KMS-11 (cell line): ENCODE measurements at regions not wholly inside any gene's neighbourhood (a gene's known extent, or its start where the extent isn't known, plus 50 kb on each side); places are given as distances from the start of the nearest gene placed in this dataset.

ENCODE experiments used
- H2AFZ ChIP-seq: fragments of 200-600 bp; sonication (generic); 2 replicates; pipeline ENCODE4 v1.6.1; 2016; ENCODE audit warnings: antibody characterized with exemption, mixed run types, low read depth
- H3K27ac ChIP-seq: fragments of 200-600 bp; sonication (generic); 2 replicates; pipeline ENCODE4 v1.6.1; 2016; ENCODE audit warnings: mild to moderate bottlenecking, mixed run types
- H3K27me3 ChIP-seq: fragments of 200-600 bp; sonication (generic); 2 replicates; pipeline ENCODE4 v1.6.1; 2017; ENCODE audit warnings: mild to moderate bottlenecking, low read depth, mixed run types, moderate library complexity; ENCODE audit not compliant: insufficient read depth
- H3K36me3 ChIP-seq: fragments of 200-600 bp; sonication (generic); 2 replicates; pipeline ENCODE4 v1.6.1; 2017; ENCODE audit warnings: mild to moderate bottlenecking, mixed run types; ENCODE audit not compliant: insufficient read depth
- H3K4me1 ChIP-seq: fragments of 200-600 bp; sonication (generic); 2 replicates; pipeline ENCODE4 v1.6.1; 2016; ENCODE audit warnings: mild to moderate bottlenecking, low read depth, mixed run types; ENCODE audit not compliant: poor library complexity, severe bottlenecking
- H3K4me2 ChIP-seq: fragments of 200-600 bp; sonication (generic); 2 replicates; pipeline ENCODE4 v1.7.0; 2016; ENCODE audit warnings: mild to moderate bottlenecking, mixed run types
- H3K4me3 ChIP-seq: fragments of 200-600 bp; sonication (generic); IDR thresholded peaks from 2 replicates; pipeline ENCODE4 v1.6.1; 2017; ENCODE audit warnings: low read depth, low read length, mixed read lengths; ENCODE audit not compliant: insufficient read depth
- H3K79me2 ChIP-seq: fragments of 200-600 bp; sonication (generic); 2 replicates; pipeline ENCODE4 v1.6.1; 2016; ENCODE audit warnings: low read depth, mixed run types; ENCODE audit not compliant: insufficient read depth
- H3K9ac ChIP-seq: fragments of 200-600 bp; sonication (generic); 2 replicates; pipeline ENCODE4 v1.6.1; 2016; ENCODE audit warnings: mild to moderate bottlenecking, mixed run types
- H4K20me1 ChIP-seq: fragments of 200-600 bp; sonication (generic); 2 replicates; pipeline ENCODE4 v1.6.1; 2016; ENCODE audit warnings: mild to moderate bottlenecking, mixed run types; ENCODE audit not compliant: insufficient read depth
- TF ChIP-seq, protein P1 (sequence below): fragments of 200-600 bp; sonication (generic); conservative IDR thresholded peaks from 2 replicates; pipeline ENCODE4 v1.6.1; 2017; ENCODE audit warnings: low read depth, mild to moderate bottlenecking, antibody characterized with exemption, low read length, moderate library complexity, mixed read lengths

DNA sequence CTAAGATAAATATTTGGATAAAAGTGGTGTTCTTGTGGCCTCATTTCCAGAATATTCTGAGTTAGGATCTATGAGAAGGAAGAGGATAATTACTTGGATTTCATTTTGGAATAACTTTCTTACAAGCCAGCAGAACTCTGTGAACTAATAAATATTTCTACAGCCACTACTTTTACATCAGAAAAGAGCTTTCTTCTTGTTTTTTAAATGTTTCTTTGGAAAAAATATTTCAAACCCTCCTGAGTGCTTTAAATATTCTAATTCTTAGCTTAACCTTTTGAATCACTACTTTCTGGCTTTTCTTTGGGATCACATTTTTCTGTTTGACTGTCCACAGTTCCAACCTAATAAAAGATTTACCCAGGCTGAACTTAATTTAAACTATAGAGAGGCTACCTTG lies 279.2 kb upstream of the PHYHIPL start:
- Histone ChIP-seq H3K27ac (no peak overlapping the region), H3K4me1 (no peaks in the 10 kb centered on the region)

DNA sequence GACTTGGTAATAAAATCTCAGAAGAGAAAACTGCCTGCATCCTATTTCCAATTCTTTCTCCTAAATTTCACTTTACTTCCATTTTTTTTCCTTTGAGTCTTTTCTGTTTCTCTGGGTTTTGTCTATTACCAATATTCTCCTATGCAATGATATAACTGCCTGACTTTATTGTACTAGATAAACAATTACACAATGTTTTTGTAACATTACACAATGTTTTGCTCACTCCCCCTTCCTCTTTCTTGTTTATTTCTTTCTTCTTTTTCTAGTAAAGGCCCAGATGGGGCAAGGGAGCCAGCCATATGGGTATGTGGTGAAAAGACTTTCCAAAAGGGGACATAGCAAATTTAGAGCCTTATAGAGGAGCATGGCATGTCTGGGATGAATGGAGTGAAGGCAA lies 278.7 kb upstream of the PHYHIPL start:
- no peaks in the 10 kb centered on the region for H3K27me3 ChIP-seq
- H3K4me1 ChIP-seq = no peaks in the 10 kb centered on the region
- TF ChIP-seq, protein P1, sequence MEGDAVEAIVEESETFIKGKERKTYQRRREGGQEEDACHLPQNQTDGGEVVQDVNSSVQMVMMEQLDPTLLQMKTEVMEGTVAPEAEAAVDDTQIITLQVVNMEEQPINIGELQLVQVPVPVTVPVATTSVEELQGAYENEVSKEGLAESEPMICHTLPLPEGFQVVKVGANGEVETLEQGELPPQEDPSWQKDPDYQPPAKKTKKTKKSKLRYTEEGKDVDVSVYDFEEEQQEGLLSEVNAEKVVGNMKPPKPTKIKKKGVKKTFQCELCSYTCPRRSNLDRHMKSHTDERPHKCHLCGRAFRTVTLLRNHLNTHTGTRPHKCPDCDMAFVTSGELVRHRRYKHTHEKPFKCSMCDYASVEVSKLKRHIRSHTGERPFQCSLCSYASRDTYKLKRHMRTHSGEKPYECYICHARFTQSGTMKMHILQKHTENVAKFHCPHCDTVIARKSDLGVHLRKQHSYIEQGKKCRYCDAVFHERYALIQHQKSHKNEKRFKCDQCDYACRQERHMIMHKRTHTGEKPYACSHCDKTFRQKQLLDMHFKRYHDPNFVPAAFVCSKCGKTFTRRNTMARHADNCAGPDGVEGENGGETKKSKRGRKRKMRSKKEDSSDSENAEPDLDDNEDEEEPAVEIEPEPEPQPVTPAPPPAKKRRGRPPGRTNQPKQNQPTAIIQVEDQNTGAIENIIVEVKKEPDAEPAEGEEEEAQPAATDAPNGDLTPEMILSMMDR = no peak
- no peak overlapping the region for H3K4me2 ChIP-seq
- no peak overlapping the region for H2AFZ ChIP-seq
- H3K9ac ChIP-seq = no peak overlapping the region
- H3K4me3 ChIP-seq = no peak overlapping the region
- no peak overlapping the region for H3K27ac ChIP-seq
- H3K79me2 ChIP-seq = no peaks in the 10 kb centered on the region
- no peaks in the 10 kb centered on the region for H3K36me3 ChIP-seq
- H4K20me1 ChIP-seq = no peaks in the 10 kb centered on the region

More for the DNA sequence above, 279.2 kb upstream of the PHYHIPL start:
- Histone ChIP-seq H3K27me3 (no peaks in the 10 kb centered on the region), H2AFZ (no peak overlapping the region), H4K20me1 (no peaks in the 10 kb centered on the region), H3K9ac (no peak overlapping the region), H3K4me2 (no peak overlapping the region), H3K36me3 (no peaks in the 10 kb centered on the region), H3K79me2 (no peaks in the 10 kb centered on the region), H3K4me3 (no peak overlapping the region)
- TF ChIP-seq, protein P1 = no peak

DNA sequence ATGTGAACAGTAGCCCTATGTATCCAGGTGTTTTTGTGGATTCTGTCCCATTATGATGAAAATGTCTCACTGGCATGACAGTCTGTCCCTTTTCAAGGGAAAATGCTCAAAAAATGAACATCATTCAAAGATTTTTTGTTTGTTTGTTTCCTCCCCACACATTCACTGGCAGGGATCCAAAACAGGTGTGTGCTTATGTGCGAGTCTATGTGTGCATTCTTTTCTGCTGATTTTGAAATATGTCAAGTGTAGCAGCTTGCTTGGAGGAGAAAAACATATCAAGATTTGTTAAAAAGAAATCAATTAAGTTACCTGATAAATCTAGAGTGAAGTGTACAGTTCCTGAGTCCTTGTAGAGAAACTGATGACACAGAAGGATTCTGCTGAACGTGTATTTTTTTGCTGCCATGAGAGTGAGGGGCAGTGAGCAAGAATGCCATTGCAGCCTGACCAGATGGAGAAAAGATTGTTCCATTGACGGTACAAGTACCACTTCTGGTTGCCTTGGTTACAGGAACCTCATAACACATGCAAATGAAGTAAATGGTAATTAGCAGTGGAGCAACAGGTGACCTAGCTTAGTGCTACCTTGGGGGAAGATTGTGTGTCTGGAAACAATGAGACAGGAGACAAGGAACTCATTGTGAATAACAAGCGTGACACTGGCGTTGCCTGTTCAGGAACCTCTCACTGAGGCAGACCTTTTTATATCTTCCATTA lies 277.4 kb upstream of the PHYHIPL start:
- Histone ChIP-seq H3K9ac (no peak overlapping the region), H3K36me3 (no peaks in the 10 kb centered on the region), H3K79me2 (no peaks in the 10 kb centered on the region), H3K27ac (no peak overlapping the region), H3K4me1 (no peaks in the 10 kb centered on the region), H4K20me1 (no peaks in the 10 kb centered on the region), H3K4me3 (no peak overlapping the region), H3K27me3 (no peaks in the 10 kb centered on the region), H3K4me2 (no peak overlapping the region), H2AFZ (no peak overlapping the region)
- TF ChIP-seq, protein P1 = no peak

DNA sequence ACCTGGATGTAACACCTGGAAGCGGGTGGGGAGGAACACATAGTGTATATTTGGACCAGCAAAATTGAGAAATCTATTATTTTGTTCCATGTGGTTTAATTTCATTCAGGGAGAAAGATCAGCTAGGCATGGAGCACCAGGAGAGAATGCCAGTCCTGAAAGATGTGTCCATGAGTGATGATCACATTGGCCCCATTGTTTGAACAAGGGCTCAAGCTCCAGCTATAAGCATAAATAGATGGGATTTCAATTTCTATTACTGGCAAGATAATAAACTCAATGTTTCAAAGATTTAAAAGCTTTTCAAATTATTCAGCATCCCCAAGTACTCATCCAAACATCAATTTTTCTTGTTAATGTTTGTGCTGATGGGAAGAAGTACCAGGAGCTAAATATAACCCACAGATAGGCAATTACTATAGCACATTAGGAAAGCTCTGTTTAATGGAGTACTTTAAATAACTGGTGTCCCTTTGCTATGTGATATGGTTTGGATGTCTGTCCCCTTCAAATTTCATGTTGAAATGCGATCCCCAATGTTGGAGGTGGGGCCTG lies 275.3 kb upstream of the PHYHIPL start:
- Histone ChIP-seq H3K79me2 (no peaks in the 10 kb centered on the region), H2AFZ (no peak overlapping the region), H3K36me3 (no peaks in the 10 kb centered on the region), H3K4me3 (no peak overlapping the region), H3K9ac (no peak overlapping the region), H4K20me1 (no peaks in the 10 kb centered on the region), H3K27me3 (no peaks in the 10 kb centered on the region), H3K4me1 (no peaks in the 10 kb centered on the region), H3K4me2 (no peak overlapping the region), H3K27ac (no peak overlapping the region)
- TF ChIP-seq, protein P1 = no peak
